ENCODE measurements at regions not wholly inside any gene's neighbourhood (a gene's known extent, or its start where the extent isn't known, plus 50 kb on each side); places are given as distances from the start of the nearest gene placed in this dataset.

DNA sequence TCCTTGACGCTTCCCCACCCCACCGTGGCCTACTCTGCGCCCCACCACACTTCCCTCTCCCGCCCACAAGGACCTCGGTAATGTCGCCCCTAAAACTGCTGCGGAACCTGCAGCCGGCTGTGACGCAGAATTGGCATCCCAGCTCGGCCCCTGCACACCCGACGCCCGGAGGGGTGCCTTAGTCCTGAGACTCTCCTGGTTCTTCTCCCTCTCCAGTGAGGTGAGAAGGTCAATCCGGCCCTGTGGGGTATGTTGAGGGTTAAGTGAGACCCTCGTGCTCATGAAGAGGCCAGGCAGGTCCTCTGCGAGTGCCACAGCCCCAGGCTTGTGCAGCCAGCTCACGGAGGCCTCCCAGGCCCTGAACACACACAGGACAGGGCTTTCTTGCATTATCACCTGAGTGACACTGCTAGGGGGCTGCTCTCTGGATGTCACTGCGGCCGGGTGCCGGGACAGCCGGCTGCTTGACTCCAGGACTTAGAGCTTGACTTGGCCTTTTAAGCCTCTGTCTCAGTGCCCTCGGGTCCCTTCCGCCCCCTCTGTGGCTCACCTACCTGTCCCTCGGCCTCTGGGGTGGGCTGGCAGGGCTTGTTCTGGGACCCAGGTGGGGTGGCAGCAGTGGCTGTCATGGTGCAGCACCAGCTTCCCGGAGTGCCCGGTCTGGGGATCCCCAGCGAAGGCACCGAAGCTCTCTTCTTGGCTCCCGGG, 106.9 kb upstream of the C14orf180 start:
- H2AFZ ChIP-seq (ENCODE audit: insufficient read depth, low read length, poor library complexity) = no peak overlapping the region
- no peak overlapping the region for H3K14ac ChIP-seq (ENCODE audit: low read length)
- H3K9me3 ChIP-seq (ENCODE audit: insufficient read depth, low read depth, low read length) = peaks cover 7% of the 10 kb centered on the region
- no peak overlapping the region for H3K23ac ChIP-seq (ENCODE audit: low read length)
- H3K79me1 ChIP-seq (ENCODE audit: low read length) = no peaks in the 10 kb centered on the region
- no peak overlapping the region for H3K27ac ChIP-seq (ENCODE audit: low read depth, low read length)
- no peak overlapping the region for H4K12ac ChIP-seq (ENCODE audit: low read depth, low read length)
- no peak overlapping the region for H3K4me2 ChIP-seq (ENCODE audit: low read length)
- no peak for DNase-seq
- no CpG with 5 or more reads among the region's 29 CpGs for WGBS (ENCODE audit: extremely low coverage, insufficient coverage, insufficient read length)
- no peak overlapping the region for H3K4ac ChIP-seq (ENCODE audit: low read depth, low read length)
- no peak overlapping the region for H4K91ac ChIP-seq (ENCODE audit: low read depth, low read length)
- no peak overlapping the region for H2BK120ac ChIP-seq (ENCODE audit: insufficient read depth, low read length, poor library complexity)
- no peaks in the 10 kb centered on the region for H3K36me3 ChIP-seq (ENCODE audit: control insufficient read depth in 1 of 2, insufficient read depth in 2 of 2, low read length in 2 of 2)
- H4K8ac ChIP-seq (ENCODE audit: low read depth, low read length) = no peak overlapping the region
- H2BK5ac ChIP-seq (ENCODE audit: low read depth, low read length, poor library complexity) = no peak overlapping the region
- no peaks in the 10 kb centered on the region for H3K79me2 ChIP-seq (ENCODE audit: control insufficient read depth, insufficient read depth, low read length, poor library complexity)
- no peaks in the 10 kb centered on the region for H3K4me1 ChIP-seq (ENCODE audit: control insufficient read depth in 1 of 2, insufficient read depth in 2 of 2, low read length in 2 of 2)
- no peak overlapping the region for H3K18ac ChIP-seq (ENCODE audit: low read length)
- H3K9ac ChIP-seq (ENCODE audit: low read length) = no peak overlapping the region
- H2AK5ac ChIP-seq (ENCODE audit: low read length) = no peak overlapping the region
- peak overlapping the region; percentile 11 for H3K4me3 ChIP-seq (ENCODE audit: low read depth, low read length)
- no peaks in the 10 kb centered on the region for H3K27me3 ChIP-seq (ENCODE audit: insufficient read depth, low read length)
- no peak overlapping the region for H2BK12ac ChIP-seq (ENCODE audit: low read length)

DNA sequence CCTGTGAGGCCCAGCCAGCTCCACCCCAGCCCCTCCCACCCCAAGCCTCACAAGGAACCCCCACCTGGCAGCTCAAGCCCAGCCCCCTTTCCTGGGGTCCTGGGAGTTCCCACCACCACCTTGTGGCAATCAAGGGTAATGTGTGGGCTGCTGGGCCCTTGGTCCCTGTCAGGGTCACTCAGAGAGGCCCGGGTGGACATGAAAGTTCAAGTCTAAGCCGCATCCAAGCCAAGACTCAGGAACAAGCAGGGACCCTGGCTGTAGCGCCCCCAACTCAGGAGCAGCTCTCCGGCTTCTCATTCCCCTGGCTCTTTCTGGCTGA, 106.4 kb upstream of the C14orf180 start:
- no CpG with 5 or more reads among the region's 4 CpGs for WGBS (ENCODE audit: extremely low coverage, insufficient coverage, insufficient read length)
- H3K79me2 ChIP-seq (ENCODE audit: control insufficient read depth, insufficient read depth, low read length, poor library complexity) = no peaks in the 10 kb centered on the region
- H3K79me1 ChIP-seq (ENCODE audit: low read length) = no peaks in the 10 kb centered on the region

DNA sequence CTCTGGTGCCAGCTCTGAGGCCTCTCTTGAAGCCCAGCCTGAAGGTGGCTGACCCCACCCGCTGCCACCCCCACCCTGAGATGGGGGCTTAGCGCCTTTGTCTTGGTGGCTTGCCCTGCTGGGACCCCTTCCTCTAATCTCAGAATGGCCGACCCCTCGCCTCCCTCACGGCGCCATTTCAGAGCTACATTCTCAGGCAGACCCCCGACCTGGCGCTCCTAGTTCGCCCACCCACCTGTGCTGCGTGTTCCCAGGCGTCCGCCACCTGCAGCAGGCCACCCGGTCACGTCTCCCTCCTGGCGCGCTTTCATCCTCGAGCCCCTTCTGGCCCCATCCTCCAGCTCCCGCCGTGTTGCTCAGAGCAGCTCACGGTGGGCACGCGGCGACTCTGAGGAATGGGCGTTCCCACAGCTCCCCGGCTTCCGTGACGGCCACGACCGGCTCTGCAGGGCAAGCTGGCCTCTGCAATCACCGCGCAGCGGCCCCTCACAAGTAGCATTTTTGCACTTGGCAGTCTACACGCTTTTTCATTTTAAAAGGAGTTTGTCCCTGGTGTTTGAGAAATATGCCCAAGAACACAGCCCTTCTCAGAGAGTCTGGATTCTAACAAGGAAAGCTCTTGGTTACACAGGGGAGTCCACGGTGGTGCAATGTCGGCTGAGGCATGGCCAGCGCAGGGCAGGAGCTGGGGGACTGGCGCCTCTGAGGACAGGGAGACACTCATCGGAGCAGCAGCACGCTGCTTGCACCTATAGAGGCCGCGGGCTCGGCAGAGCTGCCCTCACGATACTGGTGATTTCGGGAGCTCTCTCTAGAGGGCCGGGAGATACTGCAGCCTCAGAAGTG, 105.7 kb upstream of the C14orf180 start:
- H3K4me1 ChIP-seq (ENCODE audit: control insufficient read depth in 1 of 2, insufficient read depth in 2 of 2, low read length in 2 of 2) = no peaks in the 10 kb centered on the region
- H3K4me3 ChIP-seq (ENCODE audit: low read depth, low read length) = no peak overlapping the region
- H4K12ac ChIP-seq (ENCODE audit: low read depth, low read length) = no peak overlapping the region
- H3K18ac ChIP-seq (ENCODE audit: low read length) = no peak overlapping the region
- no peak overlapping the region for H2BK12ac ChIP-seq (ENCODE audit: low read length)
- H3K79me2 ChIP-seq (ENCODE audit: control insufficient read depth, insufficient read depth, low read length, poor library complexity) = no peaks in the 10 kb centered on the region
- H3K79me1 ChIP-seq (ENCODE audit: low read length) = no peaks in the 10 kb centered on the region
- H3K9me3 ChIP-seq (ENCODE audit: insufficient read depth, low read depth, low read length) = peaks cover 7% of the 10 kb centered on the region
- no peak overlapping the region for H3K23ac ChIP-seq (ENCODE audit: low read length)
- WGBS (ENCODE audit: extremely low coverage, insufficient coverage, insufficient read length) = no CpG with 5 or more reads among the region's 45 CpGs
- H2AK5ac ChIP-seq (ENCODE audit: low read length) = no peak overlapping the region
- H4K8ac ChIP-seq (ENCODE audit: low read depth, low read length) = no peak overlapping the region
- no peaks in the 10 kb centered on the region for H3K36me3 ChIP-seq (ENCODE audit: control insufficient read depth in 1 of 2, insufficient read depth in 2 of 2, low read length in 2 of 2)
- no peak for DNase-seq
- no peak overlapping the region for H3K9ac ChIP-seq (ENCODE audit: low read length)
- no peak overlapping the region for H2BK5ac ChIP-seq (ENCODE audit: low read depth, low read length, poor library complexity)
- no peak overlapping the region for H3K4me2 ChIP-seq (ENCODE audit: low read length)
- H3K14ac ChIP-seq (ENCODE audit: low read length) = no peak overlapping the region
- H3K4ac ChIP-seq (ENCODE audit: low read depth, low read length) = no peak overlapping the region
- no peaks in the 10 kb centered on the region for H3K27me3 ChIP-seq (ENCODE audit: insufficient read depth, low read length)
- H3K27ac ChIP-seq (ENCODE audit: low read depth, low read length) = no peak overlapping the region
- H4K91ac ChIP-seq (ENCODE audit: low read depth, low read length) = no peak overlapping the region
- H2AFZ ChIP-seq (ENCODE audit: insufficient read depth, low read length, poor library complexity) = no peak overlapping the region
- no peak overlapping the region for H2BK120ac ChIP-seq (ENCODE audit: insufficient read depth, low read length, poor library complexity)

More for the DNA sequence above, 106.4 kb upstream of the C14orf180 start:
- no peak overlapping the region for H2BK120ac ChIP-seq (ENCODE audit: insufficient read depth, low read length, poor library complexity)
- H2AK5ac ChIP-seq (ENCODE audit: low read length) = no peak overlapping the region
- no peak overlapping the region for H3K4me2 ChIP-seq (ENCODE audit: low read length)
- H3K23ac ChIP-seq (ENCODE audit: low read length) = no peak overlapping the region
- no peaks in the 10 kb centered on the region for H3K4me1 ChIP-seq (ENCODE audit: control insufficient read depth in 1 of 2, insufficient read depth in 2 of 2, low read length in 2 of 2)
- H3K27ac ChIP-seq (ENCODE audit: low read depth, low read length) = no peak overlapping the region
- H2BK5ac ChIP-seq (ENCODE audit: low read depth, low read length, poor library complexity) = no peak overlapping the region
- H3K9ac ChIP-seq (ENCODE audit: low read length) = no peak overlapping the region
- no peaks in the 10 kb centered on the region for H3K36me3 ChIP-seq (ENCODE audit: control insufficient read depth in 1 of 2, insufficient read depth in 2 of 2, low read length in 2 of 2)
- H4K91ac ChIP-seq (ENCODE audit: low read depth, low read length) = no peak overlapping the region
- no peak overlapping the region for H2AFZ ChIP-seq (ENCODE audit: insufficient read depth, low read length, poor library complexity)
- H3K4me3 ChIP-seq (ENCODE audit: low read depth, low read length) = no peak overlapping the region
- no peak overlapping the region for H3K18ac ChIP-seq (ENCODE audit: low read length)
- no peak overlapping the region for H3K4ac ChIP-seq (ENCODE audit: low read depth, low read length)
- H4K8ac ChIP-seq (ENCODE audit: low read depth, low read length) = no peak overlapping the region
- H3K27me3 ChIP-seq (ENCODE audit: insufficient read depth, low read length) = no peaks in the 10 kb centered on the region
- H2BK12ac ChIP-seq (ENCODE audit: low read length) = no peak overlapping the region
- no peak for DNase-seq
- peaks cover 7% of the 10 kb centered on the region for H3K9me3 ChIP-seq (ENCODE audit: insufficient read depth, low read depth, low read length)
- H3K14ac ChIP-seq (ENCODE audit: low read length) = no peak overlapping the region
- H4K12ac ChIP-seq (ENCODE audit: low read depth, low read length) = no peak overlapping the region

GRCh38 chr14:104474495-104475213, 104.9 kb upstream of the C14orf180 start:
- H3K9ac ChIP-seq (ENCODE audit: low read length) = no peak overlapping the region
- H3K27me3 ChIP-seq (ENCODE audit: insufficient read depth, low read length) = no peaks in the 10 kb centered on the region
- no CpG with 5 or more reads among the region's 18 CpGs for WGBS (ENCODE audit: extremely low coverage, insufficient coverage, insufficient read length)

More at GRCh38 chr14:104474495-104475213, 104.9 kb upstream of the C14orf180 start:
- Histone ChIP-seq H3K27ac (ENCODE audit: low read depth, low read length) (no peak overlapping the region), H3K9me3 (ENCODE audit: insufficient read depth, low read depth, low read length) (peaks cover 7% of the 10 kb centered on the region), H2BK12ac (ENCODE audit: low read length) (no peak overlapping the region), H3K14ac (ENCODE audit: low read length) (no peak overlapping the region), H2BK5ac (ENCODE audit: low read depth, low read length, poor library complexity) (no peak overlapping the region), H3K4me3 (ENCODE audit: low read depth, low read length) (no peak overlapping the region), H3K79me2 (ENCODE audit: control insufficient read depth, insufficient read depth, low read length, poor library complexity) (no peaks in the 10 kb centered on the region), H2AK5ac (ENCODE audit: low read length) (no peak overlapping the region), H3K23ac (ENCODE audit: low read length) (no peak overlapping the region), H2BK120ac (ENCODE audit: insufficient read depth, low read length, poor library complexity) (no peak overlapping the region), H3K18ac (ENCODE audit: low read length) (no peak overlapping the region), H4K91ac (ENCODE audit: low read depth, low read length) (no peak overlapping the region), H3K4ac (ENCODE audit: low read depth, low read length) (no peak overlapping the region), H3K4me2 (ENCODE audit: low read length) (no peak overlapping the region), H3K4me1 (ENCODE audit: control insufficient read depth in 1 of 2, insufficient read depth in 2 of 2, low read length in 2 of 2) (no peaks in the 10 kb centered on the region), H2AFZ (ENCODE audit: insufficient read depth, low read length, poor library complexity) (no peak overlapping the region), H3K36me3 (ENCODE audit: control insufficient read depth in 1 of 2, insufficient read depth in 2 of 2, low read length in 2 of 2) (no peaks in the 10 kb centered on the region), H3K79me1 (ENCODE audit: low read length) (no peaks in the 10 kb centered on the region), H4K8ac (ENCODE audit: low read depth, low read length) (no peak overlapping the region), H4K12ac (ENCODE audit: low read depth, low read length) (no peak overlapping the region)
- no peak for DNase-seq
